ENCODE measurements at regions not wholly inside any gene's neighbourhood (a gene's known extent, or its start where the extent isn't known, plus 50 kb on each side); places are given as distances from the start of the nearest gene placed in this dataset.

DNA sequence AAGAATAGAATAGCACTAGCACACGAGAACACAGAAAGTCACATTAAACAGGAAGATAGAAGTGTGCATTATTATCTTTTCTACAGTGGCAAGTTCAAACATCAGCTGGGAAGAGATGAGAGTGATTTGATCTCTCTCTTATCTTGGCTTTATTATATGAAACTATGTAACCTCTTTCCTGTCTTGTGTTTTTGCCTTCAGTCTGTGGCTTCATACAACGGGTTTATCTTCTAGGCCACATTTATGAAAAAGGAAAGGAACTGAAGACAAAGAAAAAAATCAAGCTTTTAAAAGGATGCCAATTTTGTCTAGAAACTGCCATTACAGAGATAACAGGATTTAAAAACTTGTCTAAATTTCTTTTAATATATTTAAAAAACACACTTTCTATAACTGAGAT is 983.6 kb downstream of the RPA4 start:
- no peak for TF ChIP-seq POLR2A (IDR thresholded peaks at IDR 0.05)
- no peak for TF ChIP-seq CTCF (IDR thresholded peaks at IDR 0.05)
